ENCODE measurements at regions not wholly inside any gene's neighbourhood (a gene's known extent, or its start where the extent isn't known, plus 50 kb on each side); places are given as distances from the start of the nearest gene placed in this dataset.

DNA sequence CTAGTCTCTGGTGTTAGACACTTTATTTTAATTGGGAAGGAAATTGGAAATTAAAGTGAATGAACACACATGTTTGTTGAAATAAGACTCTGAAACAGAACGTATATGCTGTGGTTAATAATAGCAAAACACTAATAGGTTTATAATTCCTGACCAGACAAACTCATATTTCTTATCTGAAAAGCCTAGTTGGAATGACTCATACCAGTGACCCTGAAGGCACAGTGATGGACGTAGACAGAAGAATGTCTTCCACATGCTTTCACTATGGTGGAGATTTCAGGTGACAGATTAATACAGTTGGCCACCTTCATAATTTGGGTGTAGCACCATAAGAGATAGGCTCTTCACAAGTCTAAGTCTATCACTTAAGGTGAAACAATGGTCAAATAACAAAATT lies 83.0 kb upstream of the COL11A1 start:
- Mint-ChIP-seq H3K27me3 (ENCODE audit: unreplicated experiment) (no peaks in the 10 kb centered on the region), H3K9me3 (ENCODE audit: unreplicated experiment) (no peaks in the 10 kb centered on the region), H3K4me3 (ENCODE audit: unreplicated experiment) (no peak overlapping the region), H3K27ac (ENCODE audit: unreplicated experiment) (no peak overlapping the region), H3K4me1 (ENCODE audit: low read depth, unreplicated experiment) (no peaks in the 10 kb centered on the region), H3K36me3 (ENCODE audit: unreplicated experiment) (no peaks in the 10 kb centered on the region)
- TF ChIP-seq, protein P1, sequence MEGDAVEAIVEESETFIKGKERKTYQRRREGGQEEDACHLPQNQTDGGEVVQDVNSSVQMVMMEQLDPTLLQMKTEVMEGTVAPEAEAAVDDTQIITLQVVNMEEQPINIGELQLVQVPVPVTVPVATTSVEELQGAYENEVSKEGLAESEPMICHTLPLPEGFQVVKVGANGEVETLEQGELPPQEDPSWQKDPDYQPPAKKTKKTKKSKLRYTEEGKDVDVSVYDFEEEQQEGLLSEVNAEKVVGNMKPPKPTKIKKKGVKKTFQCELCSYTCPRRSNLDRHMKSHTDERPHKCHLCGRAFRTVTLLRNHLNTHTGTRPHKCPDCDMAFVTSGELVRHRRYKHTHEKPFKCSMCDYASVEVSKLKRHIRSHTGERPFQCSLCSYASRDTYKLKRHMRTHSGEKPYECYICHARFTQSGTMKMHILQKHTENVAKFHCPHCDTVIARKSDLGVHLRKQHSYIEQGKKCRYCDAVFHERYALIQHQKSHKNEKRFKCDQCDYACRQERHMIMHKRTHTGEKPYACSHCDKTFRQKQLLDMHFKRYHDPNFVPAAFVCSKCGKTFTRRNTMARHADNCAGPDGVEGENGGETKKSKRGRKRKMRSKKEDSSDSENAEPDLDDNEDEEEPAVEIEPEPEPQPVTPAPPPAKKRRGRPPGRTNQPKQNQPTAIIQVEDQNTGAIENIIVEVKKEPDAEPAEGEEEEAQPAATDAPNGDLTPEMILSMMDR (IDR thresholded peaks at IDR 0.05; ENCODE audit: partially characterized antibody, unreplicated experiment) = no peak
- no peak for DNase-seq

DNA sequence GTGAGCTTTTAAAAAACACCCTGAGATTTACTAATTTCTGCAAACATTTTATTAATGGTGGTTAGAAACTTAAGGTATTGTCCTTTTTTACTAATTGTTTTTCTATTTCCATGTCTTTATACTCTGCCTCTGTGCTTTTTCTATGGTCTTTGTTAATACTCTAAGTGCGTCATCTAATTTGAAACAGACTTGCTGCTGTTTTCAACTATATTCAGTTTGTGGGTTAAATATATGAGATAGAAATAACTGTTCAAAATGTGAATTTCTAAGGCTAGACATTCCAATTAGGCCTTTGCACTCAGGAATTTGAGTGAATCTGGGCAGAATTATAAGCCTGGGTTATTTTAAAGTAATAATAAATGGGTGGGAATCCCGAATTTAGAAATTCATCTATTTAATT lies 82.4 kb upstream of the COL11A1 start:
- DNase-seq = no peak
- Mint-ChIP-seq H3K4me1 (ENCODE audit: low read depth, unreplicated experiment) (no peaks in the 10 kb centered on the region), H3K9me3 (ENCODE audit: unreplicated experiment) (no peaks in the 10 kb centered on the region), H3K4me3 (ENCODE audit: unreplicated experiment) (no peak overlapping the region), H3K27ac (ENCODE audit: unreplicated experiment) (no peak overlapping the region), H3K36me3 (ENCODE audit: unreplicated experiment) (no peaks in the 10 kb centered on the region), H3K27me3 (ENCODE audit: unreplicated experiment) (no peaks in the 10 kb centered on the region)
- TF ChIP-seq, protein P1 (IDR thresholded peaks at IDR 0.05; ENCODE audit: partially characterized antibody, unreplicated experiment) = no peak

DNA sequence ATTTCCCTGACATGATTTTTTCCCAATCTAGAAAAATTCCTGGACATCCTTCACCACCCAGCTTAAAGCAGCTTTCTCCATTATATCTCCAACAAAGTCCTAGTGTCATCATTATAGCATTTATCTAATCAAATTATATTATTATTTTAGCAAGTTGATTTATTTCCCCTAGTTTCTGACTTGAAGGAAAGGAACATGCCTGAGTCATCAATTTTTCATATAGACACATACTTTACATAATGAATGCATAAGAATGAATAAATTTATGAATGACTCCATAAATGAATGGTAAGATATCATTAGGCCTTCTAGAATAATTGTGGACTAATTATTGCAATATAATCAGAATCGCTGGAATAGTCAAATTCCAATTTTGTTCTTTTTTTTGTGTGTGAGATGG lies 79.4 kb upstream of the COL11A1 start:
- H3K27me3 Mint-ChIP-seq (ENCODE audit: unreplicated experiment) = no peaks in the 10 kb centered on the region
- H3K27ac Mint-ChIP-seq (ENCODE audit: unreplicated experiment) = no peak overlapping the region
- no peaks in the 10 kb centered on the region for H3K9me3 Mint-ChIP-seq (ENCODE audit: unreplicated experiment)
- no peaks in the 10 kb centered on the region for H3K36me3 Mint-ChIP-seq (ENCODE audit: unreplicated experiment)
- DNase-seq = no peak
- TF ChIP-seq, protein P1 (IDR thresholded peaks at IDR 0.05; ENCODE audit: partially characterized antibody, unreplicated experiment) = no peak
- no peaks in the 10 kb centered on the region for H3K4me1 Mint-ChIP-seq (ENCODE audit: low read depth, unreplicated experiment)
- H3K4me3 Mint-ChIP-seq (ENCODE audit: unreplicated experiment) = no peak overlapping the region

DNA sequence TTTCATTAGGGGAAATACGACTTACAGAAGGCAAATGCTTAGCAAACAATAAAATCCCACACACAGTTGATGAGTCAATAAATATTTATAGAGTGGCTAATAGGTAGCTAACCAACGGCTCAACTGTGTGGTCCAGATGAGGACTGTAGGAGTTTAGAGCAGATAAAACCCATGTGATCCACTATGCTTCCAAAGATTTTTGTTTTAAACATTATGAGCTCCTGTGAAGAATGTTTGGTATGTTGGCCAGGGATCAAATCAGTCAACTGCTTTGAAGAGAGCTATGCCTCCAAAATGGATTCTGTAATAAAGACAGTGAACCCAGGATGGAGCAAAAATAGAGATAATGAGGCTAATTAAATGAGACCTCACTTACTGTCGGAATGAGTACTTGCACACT lies 72.3 kb upstream of the COL11A1 start:
- no peak for DNase-seq
- H3K36me3 Mint-ChIP-seq (ENCODE audit: unreplicated experiment) = no peaks in the 10 kb centered on the region
- no peak overlapping the region for H3K27ac Mint-ChIP-seq (ENCODE audit: unreplicated experiment)

DNA sequence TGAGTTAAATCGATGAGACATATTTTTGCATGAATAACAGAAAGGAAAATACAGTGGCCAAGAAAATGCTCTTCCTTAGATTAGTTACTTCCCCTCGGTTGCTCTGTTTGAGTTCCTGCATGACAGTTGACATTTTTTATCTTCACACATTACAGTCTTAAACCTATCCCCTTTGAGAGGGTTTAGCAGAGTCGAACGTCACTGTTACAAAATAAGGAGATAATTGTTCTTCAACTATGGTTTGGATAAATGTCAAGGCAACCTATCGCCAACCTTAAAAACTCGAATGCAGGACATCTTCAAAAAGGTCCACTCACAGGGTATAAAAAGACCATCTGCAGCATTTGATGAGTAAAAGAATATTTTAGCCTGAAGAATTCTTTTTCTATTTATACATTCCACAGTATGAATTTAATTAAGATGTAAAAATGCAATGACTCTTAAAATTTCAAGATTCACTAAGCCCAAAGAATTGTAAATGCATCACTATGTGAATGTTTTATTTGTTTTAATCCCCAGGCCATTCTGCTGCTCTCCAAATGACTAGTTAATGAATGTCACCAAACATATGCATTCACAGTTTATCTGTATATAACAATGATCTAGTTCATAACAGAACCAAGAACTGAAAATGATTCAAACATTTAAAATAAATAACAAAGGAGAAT lies 68.9 kb upstream of the COL11A1 start:
- Mint-ChIP-seq H3K4me1 (ENCODE audit: low read depth, unreplicated experiment) (no peaks in the 10 kb centered on the region), H3K4me3 (ENCODE audit: unreplicated experiment) (no peak overlapping the region), H3K27ac (ENCODE audit: unreplicated experiment) (no peak overlapping the region), H3K27me3 (ENCODE audit: unreplicated experiment) (no peaks in the 10 kb centered on the region), H3K9me3 (ENCODE audit: unreplicated experiment) (no peaks in the 10 kb centered on the region), H3K36me3 (ENCODE audit: unreplicated experiment) (no peaks in the 10 kb centered on the region)
- DNase-seq = no peak
- TF ChIP-seq, protein P1 (IDR thresholded peaks at IDR 0.05; ENCODE audit: partially characterized antibody, unreplicated experiment) = no peak

More for the DNA sequence above, 72.3 kb upstream of the COL11A1 start:
- no peaks in the 10 kb centered on the region for H3K9me3 Mint-ChIP-seq (ENCODE audit: unreplicated experiment)
- TF ChIP-seq, protein P1 (IDR thresholded peaks at IDR 0.05; ENCODE audit: partially characterized antibody, unreplicated experiment) = no peak
- no peaks in the 10 kb centered on the region for H3K27me3 Mint-ChIP-seq (ENCODE audit: unreplicated experiment)
- no peak overlapping the region for H3K4me3 Mint-ChIP-seq (ENCODE audit: unreplicated experiment)
- H3K4me1 Mint-ChIP-seq (ENCODE audit: low read depth, unreplicated experiment) = no peaks in the 10 kb centered on the region

All from glutamatergic neuron (in vitro differentiated cells).